NCI-H2029 treated with DMSO at 0.1 percent for 48 hours (cell line): ENCODE measurements at regions not wholly inside any gene's neighbourhood (a gene's known extent, or its start where the extent isn't known, plus 50 kb on each side); places are given as distances from the start of the nearest gene placed in this dataset.
A peak's percentile ranks its signal among the peaks of the same experiment; 100 is the strongest.

Experiments used
- DNase-seq: peaks from one replicate; lab custom pipeline; 2025; lab: John Stamatoyannopoulos, UW

GRCh38 chr4:74878323-74878722 lies 54.6 kb upstream of the PARM1 start:
- DNase-seq = no peak

GRCh38 chr4:74875451-74875850 lies 57.5 kb upstream of the PARM1 start:
- no peak for DNase-seq

- DNase-seq = peak; percentile 70
Measured at GRCh38 chr4:74874753-74875367, 58.1 kb upstream of the PARM1 start.

- DNase-seq = no peak
Measured at GRCh38 chr4:74873545-74874301, 59.2 kb upstream of the PARM1 start.

GRCh38 chr4:74858921-74859562 lies 64.7 kb upstream of the BTC start:
- DNase-seq = no peak

- DNase-seq = no peak
Measured at GRCh38 chr4:74855879-74856278, 61.6 kb upstream of the BTC start.

GRCh38 chr4:74848774-74849173 lies 54.5 kb upstream of the BTC start:
- no peak for DNase-seq

- DNase-seq = no peak
Measured at GRCh38 chr4:74845834-74846233, 51.5 kb upstream of the BTC start.
